HCT116 (cell line): ENCODE measurements at regions not wholly inside any gene's neighbourhood (a gene's known extent, or its start where the extent isn't known, plus 50 kb on each side); places are given as distances from the start of the nearest gene placed in this dataset.

Experiments
- ATAC-seq: fragments of 200-7000 bp; cut with Tn5 transposase; 2 replicates; pipeline ENCODE4 v1.9.1; 2020; ENCODE audit warnings: mild to moderate bottlenecking, moderate library complexity
- BruUV-seq: library from RNA; stranded (reverse); fragments of 400-500 nt; replicated peaks from 2 replicates; lab custom pipeline; 2021; lab: Mats Ljungman, UMichigan
- CTCF ChIA-PET: fragments of 300-600 bp; sonication (Branson Sonifier 250); formaldehyde crosslinking; loops from one replicate; lab custom pipeline; 2021; ENCODE audit warnings: antibody characterized with exemption; lab: Charles Lee
- POLR2A ChIA-PET: fragments of 300-600, 350-600 bp; sonication (Branson Sonifier 250); formaldehyde crosslinking; loops from one replicate; lab custom pipeline; 2021; ENCODE audit warnings: antibody characterized with exemption; lab: Charles Lee
- RAD21 ChIA-PET, 2 experiments: fragments of 300-600 bp; sonication (Branson Sonifier 250); formaldehyde crosslinking; loops; one replicate each; lab custom pipeline; 2023; ENCODE audit warnings: low total read pairs in 2 of 2; ENCODE audit not compliant: uncharacterized antibody in 2 of 2, unreplicated experiment in 2 of 2, low non-redundant PET in 1 of 2; lab: Charles Lee
- DNase-seq: peaks from one replicate; pipeline ENCODE4 v3.0.0-alpha.2; 2010; ENCODE audit warnings: low read depth, low spot score
- H2AFZ ChIP-seq: fragments of 200-600 bp; shearing (Covaris generic), sonication (generic); 2 replicates; pipeline ENCODE4 v1.6.1; 2017; ENCODE audit warnings: low read depth, mixed run types, mixed read lengths, antibody characterized with exemption, low read length; ENCODE audit not compliant: poor library complexity, severe bottlenecking
- H3K27ac ChIP-seq: 2 replicates; pipeline ENCODE4 v1.5.1; 2012; ENCODE audit warnings: low read depth, low read length
- H3K27me3 ChIP-seq: fragments of 200-600 bp; sonication (generic); 2 replicates; pipeline ENCODE4 v1.6.1; 2016; ENCODE audit warnings: mixed run types, low read length, mixed read lengths; ENCODE audit not compliant: insufficient read depth
- H3K36me3 ChIP-seq, 2 experiments: fragments of 200-500 bp in 1 of 2; fragments of 200-600 bp in 1 of 2; sonication (Bioruptor generic) in 1 of 2; sonication (generic) in 1 of 2; 2 replicates each; pipeline versions ENCODE4 v1.5.1 to v1.6.1; 2014 to 2016; ENCODE audit warnings: low read length in 2 of 2, inconsistent platforms in 1 of 2, mixed read lengths in 1 of 2, mixed run types in 1 of 2; ENCODE audit not compliant: insufficient read depth in 2 of 2, control insufficient read depth in 1 of 2
- H3K4me1 ChIP-seq, 2 experiments: fragments of 200-600 bp in 1 of 2; sonication (generic) in 1 of 2; 2 replicates each; pipeline versions ENCODE4 v1.5.1 to v1.6.1; 2012 to 2017; ENCODE audit warnings: low read length in 2 of 2, inconsistent platforms in 1 of 2, mild to moderate bottlenecking in 1 of 2, mixed read lengths in 1 of 2, mixed run types in 1 of 2, moderate library complexity in 1 of 2; ENCODE audit not compliant: insufficient read depth in 2 of 2, control insufficient read depth in 1 of 2
- H3K4me2 ChIP-seq: fragments of 200-600 bp; sonication (generic); 2 replicates; pipeline ENCODE4 v1.6.1; 2017; ENCODE audit warnings: mixed run types, low read length, mixed read lengths
- H3K4me3 ChIP-seq, 2 experiments: fragments of 200-600 bp in 1 of 2; sonication (generic) in 1 of 2; replicated peaks in 1 of 2; 2 replicates each; pipeline ENCODE4 v1.5.1; 2011 to 2016; ENCODE audit warnings: low read length in 2 of 2, control low read depth in 1 of 2, low read depth in 1 of 2, mild to moderate bottlenecking in 1 of 2, mixed read lengths in 1 of 2, mixed run types in 1 of 2
- H3K79me2 ChIP-seq: fragments of 200-600 bp; sonication (generic); 2 replicates; pipeline ENCODE4 v1.6.1; 2017; ENCODE audit warnings: mild to moderate bottlenecking, mixed run types, low read length, moderate library complexity, mixed read lengths; ENCODE audit not compliant: insufficient read depth
- H3K9ac ChIP-seq: fragments of 200-600 bp; sonication (generic); 2 replicates; pipeline ENCODE4 v1.6.1; 2016; ENCODE audit warnings: low read length, mixed read lengths
- H3K9me2 ChIP-seq: fragments of 200-600 bp; sonication (generic), shearing (Covaris generic); 2 replicates; pipeline ENCODE4 v1.6.1; 2017; ENCODE audit warnings: mixed run types, mild to moderate bottlenecking, moderate library complexity; ENCODE audit not compliant: insufficient read depth
- H3K9me3 ChIP-seq, 2 experiments: fragments of 200-500 bp in 1 of 2; fragments of 200-600 bp in 1 of 2; sonication (Bioruptor generic) in 1 of 2; sonication (generic) in 1 of 2; 2 replicates each; pipeline ENCODE4 v1.6.1; 2014 to 2017; ENCODE audit warnings: low read length in 2 of 2, mixed read lengths in 2 of 2, inconsistent platforms in 1 of 2, low read depth in 1 of 2, mild to moderate bottlenecking in 1 of 2, mixed run types in 1 of 2, moderate library complexity in 1 of 2; ENCODE audit not compliant: control insufficient read depth in 1 of 2, insufficient read depth in 1 of 2
- H4K20me1 ChIP-seq: fragments of 200-600 bp; sonication (generic), shearing (Covaris generic); 2 replicates; pipeline ENCODE4 v1.6.1; 2017; ENCODE audit warnings: mixed run types, mild to moderate bottlenecking, moderate library complexity; ENCODE audit not compliant: insufficient read depth
- CBX3 ChIP-seq: IDR thresholded peaks from 2 replicates; pipeline ENCODE4 v1.6.1; 2012; ENCODE audit warnings: low read depth
- EGR1 ChIP-seq: IDR thresholded peaks from 2 replicates; pipeline ENCODE4 v1.6.1; 2012; ENCODE audit warnings: low read depth
- EZH2 ChIP-seq: fragments of 200-600 bp; sonication (generic); IDR thresholded peaks from 2 replicates; pipeline ENCODE4 v1.6.1; 2017; ENCODE audit warnings: antibody characterized with exemption, mixed run types
- FOSL1 ChIP-seq: IDR thresholded peaks from 2 replicates; pipeline ENCODE4 v1.6.1; 2012; ENCODE audit warnings: low read depth
- SP1 ChIP-seq: IDR thresholded peaks from 2 replicates; pipeline ENCODE4 v1.6.1; 2012; ENCODE audit warnings: low read depth
- TCF7L2 ChIP-seq: IDR thresholded peaks from 2 replicates; pipeline ENCODE4 v1.7.0; 2011; ENCODE audit warnings: borderline replicate concordance, inconsistent platforms; ENCODE audit not compliant: insufficient read depth, insufficient read length; ENCODE audit errors: extremely low read depth
- intact Hi-C: fragments of 100-400 bp; cut with micrococcal nuclease; formaldehyde crosslinking; loops from 2 replicates; pipeline ENCODE4 v1.10.0; 2022
- TF ChIP-seq, protein P1 (sequence below), 3 experiments: fragments of 200-600 bp in 1 of 3; sonication (generic) in 1 of 3; IDR thresholded peaks in 2 of 3; conservative IDR thresholded peaks in 1 of 3; 2 replicates each; pipeline ENCODE4 v1.5.1; 2012 to 2017; ENCODE audit warnings: low read depth in 2 of 3, low read length in 2 of 3, antibody characterized with exemption in 1 of 3, borderline replicate concordance in 1 of 3, control low read depth in 1 of 3, mild to moderate bottlenecking in 1 of 3, mixed read lengths in 1 of 3, mixed run types in 1 of 3, moderate library complexity in 1 of 3; ENCODE audit not compliant: insufficient read depth in 1 of 3

DNA sequence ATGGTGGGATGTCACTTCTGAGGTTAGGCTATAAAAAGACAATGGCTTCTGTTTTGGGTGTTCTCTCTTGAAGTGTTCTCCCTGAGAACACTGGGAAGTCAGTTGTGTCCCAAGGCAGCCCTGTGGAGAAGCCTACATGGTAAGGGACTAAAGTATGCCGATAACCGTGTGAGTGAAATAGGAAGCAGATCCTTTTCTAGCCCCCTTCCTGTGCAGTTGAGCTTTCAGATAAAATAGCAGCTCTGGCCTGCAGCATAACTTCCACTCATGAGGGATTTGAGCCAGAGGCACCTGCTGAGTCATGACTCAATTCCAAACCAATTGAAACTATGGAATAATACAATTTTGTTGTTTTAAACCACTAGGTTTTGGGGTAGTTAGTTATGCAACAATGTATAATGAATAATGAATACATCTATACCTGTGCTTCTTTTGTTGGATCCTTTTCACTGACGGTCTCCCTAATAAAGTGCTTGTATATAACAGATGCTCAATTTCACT lies 241.6 kb downstream of the TFAP2B start:
- no peak for ATAC-seq
- H3K9me3 ChIP-seq, result peaks cover 7 to 15% of the 10 kb centered on the region in 2 experiments; a peak in 2 of 4 replicates

DNA sequence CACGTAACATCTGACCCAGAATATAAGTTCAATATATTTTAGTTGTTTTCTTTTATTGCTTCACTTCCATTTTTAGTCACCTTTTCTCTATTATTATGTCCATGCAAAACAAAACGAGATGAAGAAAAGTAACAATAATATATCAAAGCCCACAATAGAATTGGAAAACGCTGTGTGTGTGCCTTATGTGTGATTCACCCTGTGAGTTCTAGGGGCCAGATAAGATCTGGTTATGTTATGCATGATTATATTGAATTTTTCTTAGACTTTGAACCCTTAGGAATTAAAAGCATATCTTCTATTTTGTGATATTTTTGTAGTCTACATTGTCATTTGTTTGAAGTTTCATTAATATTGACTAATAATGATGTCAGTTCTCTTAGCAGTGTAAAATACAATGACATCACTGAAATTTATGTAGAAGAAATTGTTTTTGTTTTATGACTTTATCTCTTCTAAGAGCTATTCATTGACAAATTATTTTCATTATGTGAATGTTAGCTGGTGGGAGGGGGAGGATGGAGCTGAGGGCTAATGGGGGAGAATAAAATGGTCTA lies 243.6 kb downstream of the TFAP2B start:
- no peak for DNase-seq
- TF ChIP-seq SP1, result no peak
- TF ChIP-seq, protein P1, sequence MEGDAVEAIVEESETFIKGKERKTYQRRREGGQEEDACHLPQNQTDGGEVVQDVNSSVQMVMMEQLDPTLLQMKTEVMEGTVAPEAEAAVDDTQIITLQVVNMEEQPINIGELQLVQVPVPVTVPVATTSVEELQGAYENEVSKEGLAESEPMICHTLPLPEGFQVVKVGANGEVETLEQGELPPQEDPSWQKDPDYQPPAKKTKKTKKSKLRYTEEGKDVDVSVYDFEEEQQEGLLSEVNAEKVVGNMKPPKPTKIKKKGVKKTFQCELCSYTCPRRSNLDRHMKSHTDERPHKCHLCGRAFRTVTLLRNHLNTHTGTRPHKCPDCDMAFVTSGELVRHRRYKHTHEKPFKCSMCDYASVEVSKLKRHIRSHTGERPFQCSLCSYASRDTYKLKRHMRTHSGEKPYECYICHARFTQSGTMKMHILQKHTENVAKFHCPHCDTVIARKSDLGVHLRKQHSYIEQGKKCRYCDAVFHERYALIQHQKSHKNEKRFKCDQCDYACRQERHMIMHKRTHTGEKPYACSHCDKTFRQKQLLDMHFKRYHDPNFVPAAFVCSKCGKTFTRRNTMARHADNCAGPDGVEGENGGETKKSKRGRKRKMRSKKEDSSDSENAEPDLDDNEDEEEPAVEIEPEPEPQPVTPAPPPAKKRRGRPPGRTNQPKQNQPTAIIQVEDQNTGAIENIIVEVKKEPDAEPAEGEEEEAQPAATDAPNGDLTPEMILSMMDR (IDR thresholded peaks at IDR 0.05 in 2 of 3, conservative IDR thresholded peaks at IDR 0.05 in 1 of 3; ENCODE audit: borderline replicate concordance in 1 of 3, insufficient read depth in 1 of 3, low read depth in 2 of 3, low read length in 2 of 3), result no peak
- TF ChIP-seq EGR1, result no peak
- no peak for TF ChIP-seq CBX3
- no peak for TF ChIP-seq EZH2
- Histone ChIP-seq H3K4me1 (no peaks in the 10 kb centered on the region), H3K4me3 (no peak overlapping the region), H3K4me2 (no peak overlapping the region), H3K9me2 (no peaks in the 10 kb centered on the region), H3K27me3 (no peaks in the 10 kb centered on the region), H3K36me3 (no peaks in the 10 kb centered on the region), H2AFZ (no peak overlapping the region), H3K9ac (no peak overlapping the region), H4K20me1 (no peaks in the 10 kb centered on the region), H3K9me3 (peaks cover 7 to 26% of the 10 kb centered on the region in 2 experiments; a peak in 2 of 4 replicates), H3K79me2 (no peaks in the 10 kb centered on the region), H3K27ac (no peak overlapping the region)
- intact Hi-C loops, result no loop called here
- POLR2A ChIA-PET, result no interaction called here
- RAD21 ChIA-PET, result no interaction called here
- ATAC-seq, result no peak
- CTCF ChIA-PET, result no interaction called here
- BruUV-seq, result no TSS peak

More for the DNA sequence above, 241.6 kb downstream of the TFAP2B start:
- no TSS peak for BruUV-seq
- no peaks in the 10 kb centered on the region for H3K79me2 ChIP-seq
- intact Hi-C loops, result no loop called here
- ChIA-PET POLR2A (no interaction called here), CTCF (no interaction called here), RAD21 (no interaction called here)
- no peak overlapping the region for H3K9ac ChIP-seq
- H3K4me1 ChIP-seq, result no peaks in the 10 kb centered on the region
- H2AFZ ChIP-seq, result no peak overlapping the region
- H3K9me2 ChIP-seq, result no peaks in the 10 kb centered on the region
- TF ChIP-seq EGR1 (no peak), FOSL1 (no peak), TCF7L2 (no peak)
- H3K27ac ChIP-seq, result no peak overlapping the region
- H3K27me3 ChIP-seq, result no peaks in the 10 kb centered on the region
- no peaks in the 10 kb centered on the region for H4K20me1 ChIP-seq
- no peaks in the 10 kb centered on the region for H3K36me3 ChIP-seq
- no peak overlapping the region for H3K4me2 ChIP-seq
- DNase-seq, result no peak
- no peak overlapping the region for H3K4me3 ChIP-seq
